Ectodermal cell (in vitro differentiated cells): ENCODE measurements at regions not wholly inside any gene's neighbourhood (a gene's known extent, or its start where the extent isn't known, plus 50 kb on each side); places are given as distances from the start of the nearest gene placed in this dataset.

Source experiments
- H3K27ac ChIP-seq: 2 replicates; pipeline ENCODE4 v1.7.0; 2013; ENCODE audit warnings: mild to moderate bottlenecking, low read depth, low read length; ENCODE audit not compliant: insufficient read depth, poor library complexity, severe bottlenecking
- H3K27me3 ChIP-seq: 2 replicates; pipeline ENCODE4 v1.7.0; 2013; ENCODE audit warnings: mild to moderate bottlenecking, low read length; ENCODE audit not compliant: insufficient read depth, control insufficient read depth, poor library complexity, severe bottlenecking
- H3K36me3 ChIP-seq: one replicate; pipeline ENCODE4 v1.7.0; 2013; ENCODE audit warnings: low read length; ENCODE audit not compliant: control insufficient read depth, insufficient read depth
- H3K4me1 ChIP-seq: one replicate; pipeline ENCODE4 v1.7.0; 2013; ENCODE audit warnings: low read length; ENCODE audit not compliant: control insufficient read depth, insufficient read depth
- H3K4me3 ChIP-seq: 2 replicates; pipeline ENCODE4 v1.7.0; 2013; ENCODE audit warnings: low read depth, low read length, control low read depth; ENCODE audit not compliant: insufficient read depth
- H3K9me3 ChIP-seq: 2 replicates; pipeline ENCODE4 v1.7.0; 2013; ENCODE audit warnings: mild to moderate bottlenecking, low read length, moderate library complexity; ENCODE audit not compliant: control insufficient read depth
- WGBS, 2 experiments: methylation state at CpG; one replicate each; pipeline ENCODE4 v1.1.7; 2013; ENCODE audit warnings: missing lambda C conversion rate in 2 of 2; 5-methylcytosine and 5-hydroxymethylcytosine counted together

- Histone ChIP-seq H3K36me3 (no peaks in the 10 kb centered on the region), H3K9me3 (no peaks in the 10 kb centered on the region)
Measured at GRCh38 chr1:227397354-227397978, 79.2 kb upstream of the CDC42BPA start.

DNA sequence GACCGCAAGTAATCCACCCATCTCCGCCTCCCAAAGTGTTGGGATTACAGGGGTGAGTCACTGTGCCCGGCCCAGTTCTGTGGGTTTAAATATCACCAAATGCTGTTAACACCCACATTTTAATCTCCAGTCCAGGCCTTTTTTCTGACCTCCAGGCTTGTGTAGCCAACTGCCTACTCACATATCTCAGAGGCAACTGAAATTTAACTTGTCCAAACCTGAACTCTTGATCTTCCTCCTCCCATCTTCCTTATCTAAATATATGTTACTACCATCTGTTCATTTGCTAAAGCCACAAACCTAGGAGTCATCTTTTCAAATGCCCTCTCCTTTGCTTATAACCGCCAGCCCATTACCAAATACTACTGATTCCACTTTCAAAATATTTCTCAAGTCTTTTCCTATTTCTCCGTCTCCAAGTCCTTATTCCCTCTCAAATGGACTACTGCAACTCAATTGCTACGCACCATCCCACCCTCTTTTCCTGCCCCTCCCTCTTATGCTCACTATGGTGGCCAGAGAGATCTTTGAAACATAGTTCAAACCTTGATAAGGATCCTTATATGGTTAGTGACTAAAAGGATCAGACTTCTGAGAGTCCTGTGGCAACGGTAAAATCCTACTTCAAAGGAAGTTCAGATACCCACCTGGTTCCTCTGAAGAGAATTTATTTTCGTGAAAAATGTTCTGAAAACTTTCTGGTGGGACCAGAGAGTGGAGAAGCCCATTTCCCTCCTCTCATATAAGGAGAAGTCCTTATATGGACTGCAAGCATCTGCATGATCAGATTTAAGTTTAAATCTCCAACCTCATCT is 78.5 kb upstream of the CDC42BPA start:
- 88% methylated on average over 8 of the region's 8 CpGs for WGBS, 2 experiments
- H3K4me1 ChIP-seq, result no peaks in the 10 kb centered on the region
- H3K9me3 ChIP-seq, result no peaks in the 10 kb centered on the region
- no peaks in the 10 kb centered on the region for H3K27me3 ChIP-seq
- no peak overlapping the region for H3K27ac ChIP-seq
- no peak overlapping the region for H3K4me3 ChIP-seq
- H3K36me3 ChIP-seq, result no peaks in the 10 kb centered on the region

More at GRCh38 chr1:227397354-227397978, 79.2 kb upstream of the CDC42BPA start:
- Histone ChIP-seq H3K4me1 (no peaks in the 10 kb centered on the region), H3K27me3 (no peaks in the 10 kb centered on the region), H3K27ac (no peak overlapping the region), H3K4me3 (no peak overlapping the region)
- 89 to 95% methylated on average over 4 to 5 of the region's 5 CpGs for WGBS, 2 experiments

DNA sequence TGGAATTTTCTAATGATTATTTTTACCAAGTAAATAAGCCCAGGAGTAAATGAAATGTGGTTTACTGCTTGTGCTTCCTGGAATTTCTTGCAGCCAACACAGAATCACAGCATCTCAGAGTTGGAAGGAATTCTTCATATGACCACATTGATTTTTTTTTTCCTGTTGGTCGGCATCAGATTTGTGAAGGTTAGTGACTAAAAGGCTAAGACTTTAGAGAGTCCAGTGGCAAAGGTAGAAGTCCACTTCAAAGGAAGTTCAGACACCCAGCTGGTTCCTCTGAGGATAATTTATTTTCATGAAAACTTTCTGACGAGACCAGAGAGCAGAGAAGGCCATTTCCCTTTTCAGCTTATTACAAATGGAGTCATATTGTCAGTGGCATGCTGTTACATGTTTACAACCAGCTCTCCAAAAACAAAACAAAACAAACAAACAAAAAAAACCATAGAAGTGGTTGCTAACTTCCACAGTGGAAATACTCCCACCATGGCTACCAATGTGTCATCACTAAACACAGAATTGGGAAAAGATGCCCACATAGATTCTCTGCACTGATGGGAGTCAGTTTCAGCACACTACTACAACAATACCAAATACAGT is 77.2 kb upstream of the CDC42BPA start:
- Histone ChIP-seq H3K9me3 (no peaks in the 10 kb centered on the region), H3K36me3 (no peaks in the 10 kb centered on the region), H3K27me3 (no peaks in the 10 kb centered on the region), H3K4me3 (no peak overlapping the region), H3K4me1 (no peaks in the 10 kb centered on the region), H3K27ac (no peak overlapping the region)
- WGBS, 2 experiments, result 66 to 72% methylated on average over 2 of the region's 2 CpGs

- WGBS, 2 experiments, result 60 to 71% methylated on average over 2 to 3 of the region's 3 CpGs
- Histone ChIP-seq H3K27ac (no peak overlapping the region), H3K4me3 (no peak overlapping the region), H3K9me3 (no peaks in the 10 kb centered on the region), H3K36me3 (no peaks in the 10 kb centered on the region), H3K27me3 (no peaks in the 10 kb centered on the region), H3K4me1 (no peaks in the 10 kb centered on the region)
Measured at GRCh38 chr1:227392984-227393764, 74.9 kb upstream of the CDC42BPA start.

GRCh38 chr1:227391879-227392278 is 73.6 kb upstream of the CDC42BPA start:
- no peak overlapping the region for H3K27ac ChIP-seq
- H3K27me3 ChIP-seq, result no peaks in the 10 kb centered on the region
- no peaks in the 10 kb centered on the region for H3K36me3 ChIP-seq
- H3K4me3 ChIP-seq, result no peak overlapping the region
- 87 to 98% methylated on average over 4 of the region's 4 CpGs for WGBS, 2 experiments
- H3K9me3 ChIP-seq, result no peaks in the 10 kb centered on the region
- no peaks in the 10 kb centered on the region for H3K4me1 ChIP-seq

DNA sequence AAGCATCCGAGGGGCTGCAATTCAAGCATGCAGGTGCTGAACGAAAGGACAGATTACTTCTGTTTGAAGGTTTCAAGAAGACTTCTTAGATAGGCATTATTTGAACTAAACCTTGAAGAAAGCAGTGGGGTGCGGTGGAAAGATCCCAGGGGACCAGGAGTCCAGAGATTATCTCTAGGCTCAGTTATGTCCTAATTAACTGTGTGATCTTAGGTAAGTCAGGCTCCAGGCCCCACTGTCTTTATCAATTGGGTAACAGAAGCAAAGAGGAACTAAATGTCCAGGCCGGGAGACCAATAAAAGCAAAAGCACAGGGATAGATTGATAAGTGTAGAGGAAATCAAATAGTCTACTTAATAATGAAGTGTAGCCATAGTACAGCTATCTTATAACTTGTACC is 72.9 kb upstream of the CDC42BPA start:
- Histone ChIP-seq H3K27me3 (no peaks in the 10 kb centered on the region), H3K4me1 (no peaks in the 10 kb centered on the region), H3K36me3 (no peaks in the 10 kb centered on the region), H3K4me3 (no peak overlapping the region), H3K27ac (no peak overlapping the region), H3K9me3 (no peaks in the 10 kb centered on the region)
- 93 to 96% methylated on average over 4 of the region's 4 CpGs for WGBS, 2 experiments

- no peak overlapping the region for H3K4me3 ChIP-seq
- WGBS, 2 experiments, result 86 to 93% methylated on average over 2 of the region's 2 CpGs
- H3K4me1 ChIP-seq, result no peaks in the 10 kb centered on the region
- H3K27ac ChIP-seq, result no peak overlapping the region
- H3K9me3 ChIP-seq, result no peaks in the 10 kb centered on the region
- H3K27me3 ChIP-seq, result no peaks in the 10 kb centered on the region
- H3K36me3 ChIP-seq, result no peaks in the 10 kb centered on the region
Measured at GRCh38 chr1:227390525-227390924, 72.2 kb upstream of the CDC42BPA start.

DNA sequence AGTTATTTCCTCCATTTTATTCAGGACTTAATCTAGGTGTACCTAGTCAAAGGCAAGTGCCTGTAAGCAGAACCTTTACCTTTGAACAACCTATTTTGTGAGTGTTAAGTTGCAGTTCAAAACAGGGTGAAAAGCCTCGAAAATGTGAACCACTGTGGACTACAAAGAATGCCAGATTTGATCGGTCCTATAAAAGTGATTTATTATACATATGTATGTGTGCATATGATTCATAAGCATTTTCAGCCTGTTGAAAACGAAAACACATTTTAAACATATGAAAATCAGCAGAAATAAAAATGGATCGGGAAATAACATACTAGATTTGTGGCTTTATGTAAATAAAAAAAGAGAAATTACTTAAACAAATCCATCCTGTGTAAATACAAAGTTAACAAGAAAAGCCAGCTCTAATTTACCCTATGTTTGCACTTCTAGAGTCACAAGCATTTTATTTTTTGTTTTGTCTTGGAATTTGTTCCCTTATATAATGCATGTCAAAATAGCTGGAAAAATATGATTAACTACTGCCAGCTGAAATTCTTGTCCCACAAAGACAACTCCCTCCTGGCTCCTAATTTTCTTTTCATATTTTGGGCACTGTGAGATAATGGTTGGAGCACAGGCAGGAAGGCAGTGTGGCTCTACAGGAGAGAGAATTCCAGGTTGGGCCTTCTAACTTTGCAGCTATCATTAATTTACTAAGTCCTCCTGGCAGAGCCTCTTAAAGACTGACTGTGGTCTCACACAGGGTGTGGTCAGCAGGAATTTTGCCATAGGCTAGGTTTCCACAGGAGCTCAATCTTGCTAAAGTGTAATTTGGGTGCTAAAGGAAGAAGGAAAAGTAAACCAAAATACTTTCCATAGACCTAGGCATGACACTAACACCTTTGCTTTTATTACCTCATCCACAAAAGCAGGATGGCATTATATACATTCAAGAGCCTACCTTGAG is 70.2 kb upstream of the CDC42BPA start:
- WGBS, 2 experiments, result 84 to 96% methylated on average over 2 to 3 of the region's 4 CpGs
- H3K36me3 ChIP-seq, result no peaks in the 10 kb centered on the region

GRCh38 chr1:227379555-227379892 is 61.2 kb upstream of the CDC42BPA start:
- H3K4me1 ChIP-seq, result peaks cover 7% of the 10 kb centered on the region
- no peaks in the 10 kb centered on the region for H3K36me3 ChIP-seq
- no peak overlapping the region for H3K27ac ChIP-seq
- no peaks in the 10 kb centered on the region for H3K27me3 ChIP-seq
- H3K4me3 ChIP-seq, result no peak overlapping the region
- H3K9me3 ChIP-seq, result no peaks in the 10 kb centered on the region
- 93 to 94% methylated on average over 6 of the region's 6 CpGs for WGBS, 2 experiments

More for the DNA sequence above, 70.2 kb upstream of the CDC42BPA start:
- Histone ChIP-seq H3K27me3 (no peaks in the 10 kb centered on the region), H3K4me3 (no peak overlapping the region), H3K9me3 (no peaks in the 10 kb centered on the region), H3K4me1 (no peaks in the 10 kb centered on the region), H3K27ac (no peak overlapping the region)
